Upper lobe of left lung (tissue), 4 donors: ENCODE measurements at regions not wholly inside any gene's neighbourhood (a gene's known extent, or its start where the extent isn't known, plus 50 kb on each side); places are given as distances from the start of the nearest gene placed in this dataset.

Experiments used
- CTCF ChIP-seq, 6 experiments: fragments of 450-650 bp in 4 of 6; fragments of 200-600 bp in 2 of 6; sonication (generic) in 2 of 6; IDR thresholded peaks; one replicate each; pipeline ENCODE4 v1.5.1; 2016 to 2019; ENCODE audit warnings: antibody characterized with exemption in 6 of 6
- EP300 ChIP-seq, 4 donors: sonication (generic); formaldehyde crosslinking; IDR thresholded peaks; one replicate each; pipeline ENCODE4 v1.5.1; 2017; ENCODE audit warnings: antibody characterized with exemption in 4 of 4, control low read depth in 2 of 4
- POLR2AphosphoS5 ChIP-seq, 2 donors: sonication (generic); formaldehyde crosslinking; IDR thresholded peaks; one replicate each; pipeline ENCODE4 v1.5.1; 2017; ENCODE audit warnings: antibody characterized with exemption in 2 of 2

GRCh38 chr12:67820694-67821093, 168.6 kb upstream of the IFNG-AS1 start:
- no peak for TF ChIP-seq EP300 (IDR thresholded peaks at IDR 0.05)
- TF ChIP-seq CTCF (IDR thresholded peaks at IDR 0.05) = no peak
- TF ChIP-seq POLR2AphosphoS5 (IDR thresholded peaks at IDR 0.05) = no peak
